GM11168 (cell line): ENCODE measurements at regions not wholly inside any gene's neighbourhood (a gene's known extent, or its start where the extent isn't known, plus 50 kb on each side); places are given as distances from the start of the nearest gene placed in this dataset.

Experiments used
- in situ Hi-C: fragments of 300-500 bp; cut with MboI; formaldehyde crosslinking; loops from one replicate; pipeline ENCODE4 v1.12.0; 2022; ENCODE audit warnings: low sequenced_read_pairs; ENCODE audit not compliant: unreplicated experiment

- in situ Hi-C loops, result no loop called here
Measured at GRCh38 chr22:49502126-49502826, 325.4 kb downstream of the BRD1 start.

- in situ Hi-C loops, result no loop called here
Measured at GRCh38 chr22:49500942-49501395, 326.7 kb downstream of the BRD1 start.

GRCh38 chr22:49500076-49500460, 327.6 kb downstream of the BRD1 start:
- in situ Hi-C loops, result no loop called here

GRCh38 chr22:49499433-49500075, 328.1 kb downstream of the BRD1 start:
- in situ Hi-C loops, result no loop called here

GRCh38 chr22:49497266-49497665, 330.4 kb downstream of the BRD1 start:
- in situ Hi-C loops, result no loop called here

GRCh38 chr22:49494555-49494954, 333.1 kb downstream of the BRD1 start:
- in situ Hi-C loops, result no loop called here

GRCh38 chr22:49492741-49493251, 334.9 kb downstream of the BRD1 start:
- in situ Hi-C loops, result no loop called here

GRCh38 chr22:49492308-49492707, 335.4 kb downstream of the BRD1 start:
- in situ Hi-C loops, result no loop called here

- in situ Hi-C loops, result no loop called here
Measured at GRCh38 chr22:49491726-49492125, 335.9 kb downstream of the BRD1 start.

- in situ Hi-C loops, result no loop called here
Measured at GRCh38 chr22:49491221-49491635, 336.4 kb downstream of the BRD1 start.

GRCh38 chr22:49490692-49491091, 337.0 kb downstream of the BRD1 start:
- in situ Hi-C loops, result no loop called here

- in situ Hi-C loops, result no loop called here
Measured at GRCh38 chr22:49489821-49490220, 337.9 kb downstream of the BRD1 start.

- in situ Hi-C loops, result no loop called here
Measured at GRCh38 chr22:49488943-49489342, 338.7 kb downstream of the BRD1 start.

- in situ Hi-C loops, result no loop called here
Measured at GRCh38 chr22:49487950-49488349, 339.7 kb downstream of the BRD1 start.

GRCh38 chr22:49486225-49486624, 341.4 kb downstream of the BRD1 start:
- in situ Hi-C loops, result no loop called here

- in situ Hi-C loops, result no loop called here
Measured at GRCh38 chr22:49483946-49484345, 343.7 kb downstream of the BRD1 start.

GRCh38 chr22:49483281-49483870, 344.3 kb downstream of the BRD1 start:
- in situ Hi-C loops, result no loop called here

GRCh38 chr22:49482811-49483210, 344.9 kb downstream of the BRD1 start:
- in situ Hi-C loops, result no loop called here

- in situ Hi-C loops, result no loop called here
Measured at GRCh38 chr22:49481659-49482399, 345.8 kb downstream of the BRD1 start.

GRCh38 chr22:49480896-49481658, 346.6 kb downstream of the BRD1 start:
- in situ Hi-C loops, result no loop called here
